Stimulated activated CD8-positive, alpha-beta memory T cell treated with anti-CD3 and anti-CD28 coated beads, Interleukin-7, amount 100 ng/mL, for 1 hour (primary cell): ENCODE measurements at regions not wholly inside any gene's neighbourhood (a gene's known extent, or its start where the extent isn't known, plus 50 kb on each side); places are given as distances from the start of the nearest gene placed in this dataset.

Source experiments
- DNase-seq, 2 donors: peaks; one replicate each; pipeline ENCODE4 v3.0.0-alpha.2; 2020; ENCODE audit warnings: low read depth in 2 of 2

GRCh38 chr6:155599160-155599559 lies 143.5 kb upstream of the NOX3 start:
- no peak for DNase-seq

GRCh38 chr6:155595284-155595683 lies 139.6 kb upstream of the NOX3 start:
- DNase-seq = no peak

GRCh38 chr6:155591741-155592140 lies 136.1 kb upstream of the NOX3 start:
- DNase-seq = no peak

- DNase-seq = no peak
Measured at GRCh38 chr6:155589190-155589589, 133.6 kb upstream of the NOX3 start.

GRCh38 chr6:155587817-155588216 lies 132.2 kb upstream of the NOX3 start:
- DNase-seq = no peak

- no peak for DNase-seq
Measured at GRCh38 chr6:155586090-155586489, 130.5 kb upstream of the NOX3 start.

GRCh38 chr6:155584006-155584405 lies 128.4 kb upstream of the NOX3 start:
- DNase-seq = no peak

GRCh38 chr6:155582016-155582991 lies 126.7 kb upstream of the NOX3 start:
- DNase-seq = no peak

- no peak for DNase-seq
Measured at GRCh38 chr6:155580904-155581303, 125.3 kb upstream of the NOX3 start.

- DNase-seq = no peak
Measured at GRCh38 chr6:155578251-155578650, 122.6 kb upstream of the NOX3 start.

- no peak for DNase-seq
Measured at GRCh38 chr6:155561966-155562364, 106.3 kb upstream of the NOX3 start.

GRCh38 chr6:155561257-155561965 lies 105.8 kb upstream of the NOX3 start:
- DNase-seq = no peak

GRCh38 chr6:155549928-155550327 lies 94.3 kb upstream of the NOX3 start:
- no peak for DNase-seq

GRCh38 chr6:155549028-155549798 lies 93.6 kb upstream of the NOX3 start:
- DNase-seq = no peak

- DNase-seq = no peak
Measured at GRCh38 chr6:155548576-155548975, 92.9 kb upstream of the NOX3 start.

- no peak for DNase-seq
Measured at GRCh38 chr6:155544677-155545076, 89.0 kb upstream of the NOX3 start.

- no peak for DNase-seq
Measured at GRCh38 chr6:155543166-155543847, 87.7 kb upstream of the NOX3 start.

GRCh38 chr6:155542036-155542435 lies 86.4 kb upstream of the NOX3 start:
- no peak for DNase-seq

GRCh38 chr6:155538708-155539390 lies 83.2 kb upstream of the NOX3 start:
- DNase-seq = no peak

GRCh38 chr6:155534678-155535077 lies 79.0 kb upstream of the NOX3 start:
- no peak for DNase-seq

GRCh38 chr6:155530219-155530834 lies 74.7 kb upstream of the NOX3 start:
- DNase-seq = no peak
